HCT116 (cell line): ENCODE measurements at regions not wholly inside any gene's neighbourhood (a gene's known extent, or its start where the extent isn't known, plus 50 kb on each side); places are given as distances from the start of the nearest gene placed in this dataset.

ENCODE experiments used
- ATAC-seq: fragments of 200-7000 bp; cut with Tn5 transposase; 2 replicates; pipeline ENCODE4 v1.9.1; 2020; ENCODE audit warnings: mild to moderate bottlenecking, moderate library complexity
- BruUV-seq: library from RNA; stranded (reverse); fragments of 400-500 nt; replicated peaks from 2 replicates; lab custom pipeline; 2021; lab: Mats Ljungman, UMichigan
- CTCF ChIA-PET: fragments of 300-600 bp; sonication (Branson Sonifier 250); formaldehyde crosslinking; loops from one replicate; lab custom pipeline; 2021; ENCODE audit warnings: antibody characterized with exemption; lab: Charles Lee
- POLR2A ChIA-PET: fragments of 300-600, 350-600 bp; sonication (Branson Sonifier 250); formaldehyde crosslinking; loops from one replicate; lab custom pipeline; 2021; ENCODE audit warnings: antibody characterized with exemption; lab: Charles Lee
- RAD21 ChIA-PET, 2 experiments: fragments of 300-600 bp; sonication (Branson Sonifier 250); formaldehyde crosslinking; loops; one replicate each; lab custom pipeline; 2023; ENCODE audit warnings: low total read pairs in 2 of 2; ENCODE audit not compliant: uncharacterized antibody in 2 of 2, unreplicated experiment in 2 of 2, low non-redundant PET in 1 of 2; lab: Charles Lee
- DNase-seq: peaks from one replicate; pipeline ENCODE4 v3.0.0-alpha.2; 2010; ENCODE audit warnings: low read depth, low spot score
- H2AFZ ChIP-seq: fragments of 200-600 bp; shearing (Covaris generic), sonication (generic); 2 replicates; pipeline ENCODE4 v1.6.1; 2017; ENCODE audit warnings: low read depth, mixed run types, mixed read lengths, antibody characterized with exemption, low read length; ENCODE audit not compliant: poor library complexity, severe bottlenecking
- H3K27ac ChIP-seq: 2 replicates; pipeline ENCODE4 v1.5.1; 2012; ENCODE audit warnings: low read depth, low read length
- H3K27me3 ChIP-seq: fragments of 200-600 bp; sonication (generic); 2 replicates; pipeline ENCODE4 v1.6.1; 2016; ENCODE audit warnings: mixed run types, low read length, mixed read lengths; ENCODE audit not compliant: insufficient read depth
- H3K36me3 ChIP-seq, 2 experiments: fragments of 200-500 bp in 1 of 2; fragments of 200-600 bp in 1 of 2; sonication (Bioruptor generic) in 1 of 2; sonication (generic) in 1 of 2; 2 replicates each; pipeline versions ENCODE4 v1.5.1 to v1.6.1; 2014 to 2016; ENCODE audit warnings: low read length in 2 of 2, inconsistent platforms in 1 of 2, mixed read lengths in 1 of 2, mixed run types in 1 of 2; ENCODE audit not compliant: insufficient read depth in 2 of 2, control insufficient read depth in 1 of 2
- H3K4me1 ChIP-seq, 2 experiments: fragments of 200-600 bp in 1 of 2; sonication (generic) in 1 of 2; 2 replicates each; pipeline versions ENCODE4 v1.5.1 to v1.6.1; 2012 to 2017; ENCODE audit warnings: low read length in 2 of 2, inconsistent platforms in 1 of 2, mild to moderate bottlenecking in 1 of 2, mixed read lengths in 1 of 2, mixed run types in 1 of 2, moderate library complexity in 1 of 2; ENCODE audit not compliant: insufficient read depth in 2 of 2, control insufficient read depth in 1 of 2
- H3K4me2 ChIP-seq: fragments of 200-600 bp; sonication (generic); 2 replicates; pipeline ENCODE4 v1.6.1; 2017; ENCODE audit warnings: mixed run types, low read length, mixed read lengths
- H3K4me3 ChIP-seq, 2 experiments: fragments of 200-600 bp in 1 of 2; sonication (generic) in 1 of 2; replicated peaks in 1 of 2; 2 replicates each; pipeline ENCODE4 v1.5.1; 2011 to 2016; ENCODE audit warnings: low read length in 2 of 2, control low read depth in 1 of 2, low read depth in 1 of 2, mild to moderate bottlenecking in 1 of 2, mixed read lengths in 1 of 2, mixed run types in 1 of 2
- H3K79me2 ChIP-seq: fragments of 200-600 bp; sonication (generic); 2 replicates; pipeline ENCODE4 v1.6.1; 2017; ENCODE audit warnings: mild to moderate bottlenecking, mixed run types, low read length, moderate library complexity, mixed read lengths; ENCODE audit not compliant: insufficient read depth
- H3K9ac ChIP-seq: fragments of 200-600 bp; sonication (generic); 2 replicates; pipeline ENCODE4 v1.6.1; 2016; ENCODE audit warnings: low read length, mixed read lengths
- H3K9me2 ChIP-seq: fragments of 200-600 bp; sonication (generic), shearing (Covaris generic); 2 replicates; pipeline ENCODE4 v1.6.1; 2017; ENCODE audit warnings: mixed run types, mild to moderate bottlenecking, moderate library complexity; ENCODE audit not compliant: insufficient read depth
- H3K9me3 ChIP-seq, 2 experiments: fragments of 200-500 bp in 1 of 2; fragments of 200-600 bp in 1 of 2; sonication (Bioruptor generic) in 1 of 2; sonication (generic) in 1 of 2; 2 replicates each; pipeline ENCODE4 v1.6.1; 2014 to 2017; ENCODE audit warnings: low read length in 2 of 2, mixed read lengths in 2 of 2, inconsistent platforms in 1 of 2, low read depth in 1 of 2, mild to moderate bottlenecking in 1 of 2, mixed run types in 1 of 2, moderate library complexity in 1 of 2; ENCODE audit not compliant: control insufficient read depth in 1 of 2, insufficient read depth in 1 of 2
- H4K20me1 ChIP-seq: fragments of 200-600 bp; sonication (generic), shearing (Covaris generic); 2 replicates; pipeline ENCODE4 v1.6.1; 2017; ENCODE audit warnings: mixed run types, mild to moderate bottlenecking, moderate library complexity; ENCODE audit not compliant: insufficient read depth
- CBX3 ChIP-seq: IDR thresholded peaks from 2 replicates; pipeline ENCODE4 v1.6.1; 2012; ENCODE audit warnings: low read depth
- CTCF ChIP-seq, 3 experiments: fragments of 200-600 bp in 1 of 3; sonication (generic) in 1 of 3; IDR thresholded peaks in 2 of 3; conservative IDR thresholded peaks in 1 of 3; 2 replicates each; pipeline ENCODE4 v1.5.1; 2012 to 2017; ENCODE audit warnings: low read depth in 2 of 3, low read length in 2 of 3, antibody characterized with exemption in 1 of 3, borderline replicate concordance in 1 of 3, control low read depth in 1 of 3, mild to moderate bottlenecking in 1 of 3, mixed read lengths in 1 of 3, mixed run types in 1 of 3, moderate library complexity in 1 of 3; ENCODE audit not compliant: insufficient read depth in 1 of 3
- ELF1 ChIP-seq: IDR thresholded peaks from 2 replicates; pipeline ENCODE4 v1.6.1; 2012; ENCODE audit warnings: low read depth, borderline replicate concordance
- EZH2phosphoT487 ChIP-seq: fragments of 200-600 bp; IDR thresholded peaks from 2 replicates; pipeline ENCODE4 v1.6.1; 2018; ENCODE audit warnings: antibody characterized with exemption, borderline replicate concordance
- RAD21 ChIP-seq: IDR thresholded peaks from 2 replicates; pipeline ENCODE4 v1.6.1; 2012; ENCODE audit warnings: low read depth, mild to moderate bottlenecking
- REST ChIP-seq: IDR thresholded peaks from 2 replicates; pipeline ENCODE4 v1.6.1; 2012; ENCODE audit warnings: low read depth
- ZBTB33 ChIP-seq: IDR thresholded peaks from 2 replicates; pipeline ENCODE4 v1.6.1; 2011; ENCODE audit warnings: mild to moderate bottlenecking, low read length, moderate library complexity; ENCODE audit not compliant: insufficient replicate concordance; ENCODE audit errors: extremely low read depth
- ZNF274 ChIP-seq: fragments of 200-500 bp; sonication (Bioruptor generic); IDR thresholded peaks from 2 replicates; pipeline ENCODE4 v1.6.1; 2014; ENCODE audit warnings: mild to moderate bottlenecking, low read depth, low read length, inconsistent platforms
- intact Hi-C: fragments of 100-400 bp; cut with micrococcal nuclease; formaldehyde crosslinking; loops from 2 replicates; pipeline ENCODE4 v1.10.0; 2022

- DNase-seq = peak; percentile 7
- H3K36me3 ChIP-seq = no peaks in the 10 kb centered on the region
- no peak overlapping the region for H3K27ac ChIP-seq
- no TSS peak for BruUV-seq
- no peaks in the 10 kb centered on the region for H3K9me2 ChIP-seq
- H3K9me3 ChIP-seq = no peaks in the 10 kb centered on the region
- no peak overlapping the region for H3K4me3 ChIP-seq
- no peaks in the 10 kb centered on the region for H3K4me1 ChIP-seq
- CTCF ChIA-PET = interaction anchor here (0.9 to 1.5 kb wide), 6 partner anchors 10 to 1922 kb away, joined by 3 to 5 read pairs (median 4); no protein-coding TSS in a partner anchor
- peak; percentile 61 for TF ChIP-seq RAD21
- peak; percentile 38 to 69 (median 40); a peak in 5 of 6 replicates for TF ChIP-seq CTCF (IDR thresholded peaks at IDR 0.05 in 2 of 3, conservative IDR thresholded peaks at IDR 0.05 in 1 of 3; ENCODE audit: borderline replicate concordance in 1 of 3, insufficient read depth in 1 of 3, low read depth in 2 of 3, low read length in 2 of 3)
- TF ChIP-seq EZH2phosphoT487 = no peak
- TF ChIP-seq, all 23 proteins: peak for 2
- Histone ChIP-seq H3K4me2 (no peak overlapping the region), H3K79me2 (no peaks in the 10 kb centered on the region), H3K9ac (no peak overlapping the region), H2AFZ (no peak overlapping the region), H4K20me1 (no peaks in the 10 kb centered on the region), H3K27me3 (peaks cover 17% of the 10 kb centered on the region; the same call in 1 of the 2 replicates)
- no peak for ATAC-seq
- intact Hi-C loops = loop anchor here (1.0 to 10.0 kb wide), 4 partner anchors 199 to 1981 kb away; no protein-coding TSS in a partner anchor
- POLR2A ChIA-PET = no interaction called here
- RAD21 ChIA-PET = interaction anchor here in 1 of 2 experiments (0.6 kb wide), 1 partner anchor 365 kb away, joined by 3 read pairs; no protein-coding TSS in a partner anchor
These were observed 231.2 kb downstream of the ETNK1 start for GRCh38 chr12:22856178-22856577.

GRCh38 chr12:22858849-22859570 lies 234.0 kb downstream of the ETNK1 start:
- RAD21 ChIA-PET = no interaction called here
- POLR2A ChIA-PET = no interaction called here
- TF ChIP-seq ZNF274 = no peak
- no peak for TF ChIP-seq RAD21
- TF ChIP-seq EZH2phosphoT487 = no peak
- no peak for TF ChIP-seq ZBTB33
- no peak for TF ChIP-seq ELF1
- no peak for TF ChIP-seq REST
- no peak for TF ChIP-seq CBX3

More at GRCh38 chr12:22858849-22859570, 234.0 kb downstream of the ETNK1 start:
- CTCF ChIA-PET = interaction anchor here (0.6 kb wide), 1 partner anchor 179 kb away, joined by 3 read pairs; no protein-coding TSS in a partner anchor
- no peak overlapping the region for H3K4me2 ChIP-seq
- no peaks in the 10 kb centered on the region for H3K9me3 ChIP-seq
- H3K27ac ChIP-seq = no peak overlapping the region
- H3K9me2 ChIP-seq = no peaks in the 10 kb centered on the region
- no peaks in the 10 kb centered on the region for H3K36me3 ChIP-seq
- no peak overlapping the region for H3K4me3 ChIP-seq
- H3K27me3 ChIP-seq = peaks cover 20% of the 10 kb centered on the region; the same call in 1 of the 2 replicates
- no peaks in the 10 kb centered on the region for H3K4me1 ChIP-seq
- DNase-seq (no peak), ATAC-seq (no peak)
- no peaks in the 10 kb centered on the region for H3K79me2 ChIP-seq
- intact Hi-C loops = loop anchor here (10.0 kb wide), 1 partner anchor 1736 kb away; no protein-coding TSS in a partner anchor
- no peak overlapping the region for H2AFZ ChIP-seq
- H4K20me1 ChIP-seq = no peaks in the 10 kb centered on the region
- H3K9ac ChIP-seq = no peak overlapping the region
- BruUV-seq = no TSS peak
